WTC11 (cell line): ENCODE measurements at regions not wholly inside any gene's neighbourhood (a gene's known extent, or its start where the extent isn't known, plus 50 kb on each side); places are given as distances from the start of the nearest gene placed in this dataset.

ENCODE experiments used
- ATAC-seq: fragments of 200-7000 bp; cut with Tn5 transposase; 2 replicates; pipeline ENCODE4 v1.10.0; 2021; ENCODE audit warnings: mild to moderate bottlenecking, moderate library complexity
- CTCF ChIA-PET: fragments of 300-600 bp; sonication (Branson Sonifier 250); formaldehyde crosslinking; loops from one replicate; lab custom pipeline; 2021; ENCODE audit warnings: antibody characterized with exemption; lab: Charles Lee
- POLR2A ChIA-PET: fragments of 350-600 bp; sonication (Branson Sonifier 250); formaldehyde crosslinking; loops from one replicate; lab custom pipeline; 2021; ENCODE audit warnings: antibody characterized with exemption; lab: Charles Lee
- DNase-seq: peaks from one replicate; pipeline ENCODE4 v3.0.0; 2021; ENCODE audit warnings: low spot score
- H3K27ac Mint-ChIP-seq: 2 replicates; pipeline ENCODE4 v1.8.0; 2021; ENCODE audit warnings: mixed read lengths
- H3K27me3 Mint-ChIP-seq: 2 replicates; pipeline ENCODE4 v1.8.0; 2021; ENCODE audit warnings: low read depth, mild to moderate bottlenecking, moderate library complexity, mixed read lengths
- H3K36me3 Mint-ChIP-seq: 2 replicates; pipeline ENCODE4 v1.8.0; 2021; ENCODE audit warnings: mixed read lengths
- H3K4me1 Mint-ChIP-seq: 2 replicates; pipeline ENCODE4 v1.8.0; 2022; ENCODE audit warnings: mixed read lengths
- H3K4me3 Mint-ChIP-seq: 2 replicates; pipeline ENCODE4 v1.8.0; 2021; ENCODE audit warnings: mild to moderate bottlenecking, moderate library complexity, mixed read lengths
- H3K9me3 Mint-ChIP-seq: 2 replicates; pipeline ENCODE4 v1.8.0; 2021; ENCODE audit warnings: mixed read lengths
- AR ChIP-seq: fragments of 250-450 bp; sonication (Bioruptor Pico); IDR thresholded peaks from 2 replicates; pipeline ENCODE4 v1.9.0; 2021; ENCODE audit warnings: mild to moderate bottlenecking
- ATF1 ChIP-seq: sonication (generic); formaldehyde crosslinking; IDR thresholded peaks from 2 replicates; pipeline ENCODE4 v1.8.1; 2023; ENCODE audit warnings: mild to moderate bottlenecking, moderate library complexity, missing genetic modification reagents
- ATF3 ChIP-seq: sonication (generic); formaldehyde crosslinking; conservative IDR thresholded peaks from 2 replicates; pipeline ENCODE4 v1.8.1; 2022; ENCODE audit warnings: mild to moderate bottlenecking, missing genetic modification reagents
- CTCF ChIP-seq: fragments of 200-600 bp; IDR thresholded peaks from 2 replicates; pipeline ENCODE4 v1.8.0; 2022; ENCODE audit warnings: antibody characterized with exemption
- ESRRA ChIP-seq: sonication (generic); formaldehyde crosslinking; IDR thresholded peaks from 2 replicates; pipeline ENCODE4 v1.8.1; 2022; ENCODE audit warnings: mild to moderate bottlenecking, missing genetic modification reagents, borderline replicate concordance
- FOXK1 ChIP-seq: sonication (generic); formaldehyde crosslinking; IDR thresholded peaks from 2 replicates; pipeline ENCODE4 v1.8.0; 2022; ENCODE audit warnings: mild to moderate bottlenecking, moderate library complexity, missing genetic modification reagents
- FOXP1 ChIP-seq: sonication (generic); formaldehyde crosslinking; IDR thresholded peaks from 2 replicates; pipeline ENCODE4 v1.8.0; 2022; ENCODE audit warnings: missing genetic modification reagents, mild to moderate bottlenecking, moderate library complexity, borderline replicate concordance
- HMGA2 ChIP-seq: fragments of 250-450 bp; sonication (Bioruptor Pico); IDR thresholded peaks from 2 replicates; pipeline ENCODE4 v1.4.0; 2021; ENCODE audit warnings: mild to moderate bottlenecking, moderate library complexity
- IRF2 ChIP-seq: sonication (generic); formaldehyde crosslinking; IDR thresholded peaks from 2 replicates; pipeline ENCODE4 v1.8.0; 2022; ENCODE audit warnings: low read depth, missing genetic modification reagents, borderline replicate concordance
- MYBL2 ChIP-seq: sonication (generic); formaldehyde crosslinking; IDR thresholded peaks from 2 replicates; pipeline ENCODE4 v1.8.1; 2023; ENCODE audit warnings: mild to moderate bottlenecking, moderate library complexity, missing genetic modification reagents
- NR2C2 ChIP-seq: sonication (generic); formaldehyde crosslinking; IDR thresholded peaks from 2 replicates; pipeline ENCODE4 v1.8.0; 2022; ENCODE audit warnings: mild to moderate bottlenecking, missing genetic modification reagents
- TCF7 ChIP-seq: sonication (generic); formaldehyde crosslinking; IDR thresholded peaks from 2 replicates; pipeline ENCODE4 v1.8.0; 2022; ENCODE audit warnings: mild to moderate bottlenecking, low read depth, missing genetic modification reagents, moderate library complexity
- ZNF219 ChIP-seq: sonication (generic); formaldehyde crosslinking; IDR thresholded peaks from 2 replicates; pipeline ENCODE4 v1.8.0; 2023; ENCODE audit warnings: missing genetic modification reagents, mild to moderate bottlenecking, borderline replicate concordance
- ZNF423 ChIP-seq: fragments of 250-450 bp; sonication (Bioruptor Pico); IDR thresholded peaks from 2 replicates; pipeline ENCODE4 v2.1.2; 2022; ENCODE audit warnings: mild to moderate bottlenecking, moderate library complexity
- TF ChIP-seq, protein P1 (sequence below): sonication (generic); formaldehyde crosslinking; IDR thresholded peaks from 2 replicates; pipeline ENCODE4 v1.8.0; 2023; ENCODE audit warnings: mild to moderate bottlenecking, missing genetic modification reagents
- TF ChIP-seq, protein P2 (sequence below): sonication (generic); formaldehyde crosslinking; IDR thresholded peaks from 2 replicates; pipeline ENCODE4 v1.8.1; 2023; ENCODE audit warnings: mild to moderate bottlenecking, missing genetic modification reagents, borderline replicate concordance
- TF ChIP-seq, protein P3 (sequence below): sonication (generic); formaldehyde crosslinking; IDR thresholded peaks from 2 replicates; pipeline ENCODE4 v1.8.1; 2022; ENCODE audit warnings: missing genetic modification reagents, borderline replicate concordance

GRCh38 chr9:107557236-107557990 is 67.8 kb upstream of the KLF4 start:
- Mint-ChIP-seq H3K27me3 (no peaks in the 10 kb centered on the region), H3K36me3 (no peaks in the 10 kb centered on the region), H3K4me3 (no peak overlapping the region), H3K9me3 (no peaks in the 10 kb centered on the region), H3K4me1 (no peaks in the 10 kb centered on the region), H3K27ac (no peak overlapping the region)
- no peak for TF ChIP-seq NR2C2 (CRISPR knock-in tag)
- no peak for TF ChIP-seq TCF7 (CRISPR knock-in tag)
- TF ChIP-seq ATF1 (CRISPR knock-in tag): no peak
- TF ChIP-seq, protein P1, sequence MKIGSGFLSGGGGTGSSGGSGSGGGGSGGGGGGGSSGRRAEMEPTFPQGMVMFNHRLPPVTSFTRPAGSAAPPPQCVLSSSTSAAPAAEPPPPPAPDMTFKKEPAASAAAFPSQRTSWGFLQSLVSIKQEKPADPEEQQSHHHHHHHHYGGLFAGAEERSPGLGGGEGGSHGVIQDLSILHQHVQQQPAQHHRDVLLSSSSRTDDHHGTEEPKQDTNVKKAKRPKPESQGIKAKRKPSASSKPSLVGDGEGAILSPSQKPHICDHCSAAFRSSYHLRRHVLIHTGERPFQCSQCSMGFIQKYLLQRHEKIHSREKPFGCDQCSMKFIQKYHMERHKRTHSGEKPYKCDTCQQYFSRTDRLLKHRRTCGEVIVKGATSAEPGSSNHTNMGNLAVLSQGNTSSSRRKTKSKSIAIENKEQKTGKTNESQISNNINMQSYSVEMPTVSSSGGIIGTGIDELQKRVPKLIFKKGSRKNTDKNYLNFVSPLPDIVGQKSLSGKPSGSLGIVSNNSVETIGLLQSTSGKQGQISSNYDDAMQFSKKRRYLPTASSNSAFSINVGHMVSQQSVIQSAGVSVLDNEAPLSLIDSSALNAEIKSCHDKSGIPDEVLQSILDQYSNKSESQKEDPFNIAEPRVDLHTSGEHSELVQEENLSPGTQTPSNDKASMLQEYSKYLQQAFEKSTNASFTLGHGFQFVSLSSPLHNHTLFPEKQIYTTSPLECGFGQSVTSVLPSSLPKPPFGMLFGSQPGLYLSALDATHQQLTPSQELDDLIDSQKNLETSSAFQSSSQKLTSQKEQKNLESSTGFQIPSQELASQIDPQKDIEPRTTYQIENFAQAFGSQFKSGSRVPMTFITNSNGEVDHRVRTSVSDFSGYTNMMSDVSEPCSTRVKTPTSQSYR: no peak
- no peak for TF ChIP-seq IRF2
- TF ChIP-seq, protein P2, sequence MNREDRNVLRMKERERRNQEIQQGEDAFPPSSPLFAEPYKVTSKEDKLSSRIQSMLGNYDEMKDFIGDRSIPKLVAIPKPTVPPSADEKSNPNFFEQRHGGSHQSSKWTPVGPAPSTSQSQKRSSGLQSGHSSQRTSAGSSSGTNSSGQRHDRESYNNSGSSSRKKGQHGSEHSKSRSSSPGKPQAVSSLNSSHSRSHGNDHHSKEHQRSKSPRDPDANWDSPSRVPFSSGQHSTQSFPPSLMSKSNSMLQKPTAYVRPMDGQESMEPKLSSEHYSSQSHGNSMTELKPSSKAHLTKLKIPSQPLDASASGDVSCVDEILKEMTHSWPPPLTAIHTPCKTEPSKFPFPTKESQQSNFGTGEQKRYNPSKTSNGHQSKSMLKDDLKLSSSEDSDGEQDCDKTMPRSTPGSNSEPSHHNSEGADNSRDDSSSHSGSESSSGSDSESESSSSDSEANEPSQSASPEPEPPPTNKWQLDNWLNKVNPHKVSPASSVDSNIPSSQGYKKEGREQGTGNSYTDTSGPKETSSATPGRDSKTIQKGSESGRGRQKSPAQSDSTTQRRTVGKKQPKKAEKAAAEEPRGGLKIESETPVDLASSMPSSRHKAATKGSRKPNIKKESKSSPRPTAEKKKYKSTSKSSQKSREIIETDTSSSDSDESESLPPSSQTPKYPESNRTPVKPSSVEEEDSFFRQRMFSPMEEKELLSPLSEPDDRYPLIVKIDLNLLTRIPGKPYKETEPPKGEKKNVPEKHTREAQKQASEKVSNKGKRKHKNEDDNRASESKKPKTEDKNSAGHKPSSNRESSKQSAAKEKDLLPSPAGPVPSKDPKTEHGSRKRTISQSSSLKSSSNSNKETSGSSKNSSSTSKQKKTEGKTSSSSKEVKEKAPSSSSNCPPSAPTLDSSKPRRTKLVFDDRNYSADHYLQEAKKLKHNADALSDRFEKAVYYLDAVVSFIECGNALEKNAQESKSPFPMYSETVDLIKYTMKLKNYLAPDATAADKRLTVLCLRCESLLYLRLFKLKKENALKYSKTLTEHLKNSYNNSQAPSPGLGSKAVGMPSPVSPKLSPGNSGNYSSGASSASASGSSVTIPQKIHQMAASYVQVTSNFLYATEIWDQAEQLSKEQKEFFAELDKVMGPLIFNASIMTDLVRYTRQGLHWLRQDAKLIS (CRISPR knock-in tag): no peak
- no peak for TF ChIP-seq ATF3 (CRISPR knock-in tag)
- TF ChIP-seq ZNF423 (CRISPR knock-in tag): no peak
- TF ChIP-seq AR: no peak
- TF ChIP-seq ZNF219: no peak
- DNase-seq: no peak
- ATAC-seq: no peak
- ChIA-PET POLR2A (no interaction called here), CTCF (no interaction called here)

- no peak for ATAC-seq
- Mint-ChIP-seq H3K9me3 (no peaks in the 10 kb centered on the region), H3K4me1 (no peaks in the 10 kb centered on the region), H3K27me3 (no peaks in the 10 kb centered on the region), H3K4me3 (no peak overlapping the region), H3K36me3 (no peaks in the 10 kb centered on the region), H3K27ac (no peak overlapping the region)
- POLR2A ChIA-PET: no interaction called here
- DNase-seq: no peak
- CTCF ChIA-PET: no interaction called here
- TF ChIP-seq HMGA2 (no peak), ATF3 (CRISPR knock-in tag) (no peak), FOXK1 (CRISPR knock-in tag) (no peak), FOXP1 (CRISPR knock-in tag) (no peak), MYBL2 (no peak), ESRRA (CRISPR knock-in tag) (no peak), CTCF (no peak)
- TF ChIP-seq, protein P3, sequence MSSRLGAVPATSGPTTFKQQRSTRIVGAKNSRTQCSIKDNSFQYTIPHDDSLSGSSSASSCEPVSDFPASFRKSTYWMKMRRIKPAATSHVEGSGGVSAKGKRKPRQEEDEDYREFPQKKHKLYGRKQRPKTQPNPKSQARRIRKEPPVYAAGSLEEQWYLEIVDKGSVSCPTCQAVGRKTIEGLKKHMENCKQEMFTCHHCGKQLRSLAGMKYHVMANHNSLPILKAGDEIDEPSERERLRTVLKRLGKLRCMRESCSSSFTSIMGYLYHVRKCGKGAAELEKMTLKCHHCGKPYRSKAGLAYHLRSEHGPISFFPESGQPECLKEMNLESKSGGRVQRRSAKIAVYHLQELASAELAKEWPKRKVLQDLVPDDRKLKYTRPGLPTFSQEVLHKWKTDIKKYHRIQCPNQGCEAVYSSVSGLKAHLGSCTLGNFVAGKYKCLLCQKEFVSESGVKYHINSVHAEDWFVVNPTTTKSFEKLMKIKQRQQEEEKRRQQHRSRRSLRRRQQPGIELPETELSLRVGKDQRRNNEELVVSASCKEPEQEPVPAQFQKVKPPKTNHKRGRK (CRISPR knock-in tag): no peak
Measured at GRCh38 chr9:107554636-107555035, 65.1 kb upstream of the KLF4 start.
